COLO829 (cell line): ENCODE measurements at regions not wholly inside any gene's neighbourhood (a gene's known extent, or its start where the extent isn't known, plus 50 kb on each side); places are given as distances from the start of the nearest gene placed in this dataset.
"Not testable (repeated sequence)": the region's sequence is repeated elsewhere in the genome, so short reads cannot be mapped to it uniquely, and the experiment has no call there.

Experiments
- DNase-seq: peaks from one replicate; pipeline ENCODE4 v3.0.0; 2012; ENCODE audit warnings: low spot score

DNA sequence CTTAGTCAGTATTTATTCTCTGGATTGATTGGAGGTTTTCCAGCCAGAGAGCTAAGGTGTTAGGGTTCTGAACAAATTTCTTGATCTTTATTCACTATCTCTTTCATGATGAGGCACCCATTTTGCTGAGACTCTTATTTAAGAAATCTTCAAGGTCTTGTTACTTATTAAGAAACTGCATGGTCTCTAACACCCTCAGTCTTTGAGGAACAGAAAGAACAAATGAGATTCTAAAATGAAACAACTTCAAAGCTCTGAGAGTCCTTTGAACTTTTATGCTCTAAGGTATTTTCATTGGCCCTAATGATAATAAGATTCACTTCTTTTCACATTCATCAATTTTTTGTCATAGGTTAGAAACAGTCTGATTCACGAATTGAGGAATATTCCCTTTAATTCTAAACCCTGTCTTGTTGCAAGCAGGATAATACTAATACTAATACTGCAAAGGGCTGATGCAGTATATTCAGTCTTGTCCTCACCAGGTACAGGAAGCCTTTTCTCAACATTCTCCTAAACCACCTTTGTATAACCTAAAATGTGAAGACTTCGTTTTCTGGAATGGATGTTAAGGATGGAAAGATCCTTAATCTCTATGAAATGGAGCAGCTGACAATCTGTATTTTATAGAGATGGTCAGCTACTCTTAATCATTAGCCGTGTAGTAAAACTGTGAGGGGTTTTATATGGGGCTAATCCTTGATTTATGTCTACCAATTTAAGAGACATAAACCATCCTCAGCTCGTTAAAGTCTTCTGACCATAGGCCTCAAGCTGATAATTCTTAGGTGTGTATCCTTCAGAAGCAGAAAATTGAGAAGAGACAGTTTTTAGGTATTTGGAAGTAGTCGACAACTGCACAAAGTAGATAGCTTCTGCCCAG is 198.3 kb downstream of the OTOL1 start:
- no peak for DNase-seq

DNA sequence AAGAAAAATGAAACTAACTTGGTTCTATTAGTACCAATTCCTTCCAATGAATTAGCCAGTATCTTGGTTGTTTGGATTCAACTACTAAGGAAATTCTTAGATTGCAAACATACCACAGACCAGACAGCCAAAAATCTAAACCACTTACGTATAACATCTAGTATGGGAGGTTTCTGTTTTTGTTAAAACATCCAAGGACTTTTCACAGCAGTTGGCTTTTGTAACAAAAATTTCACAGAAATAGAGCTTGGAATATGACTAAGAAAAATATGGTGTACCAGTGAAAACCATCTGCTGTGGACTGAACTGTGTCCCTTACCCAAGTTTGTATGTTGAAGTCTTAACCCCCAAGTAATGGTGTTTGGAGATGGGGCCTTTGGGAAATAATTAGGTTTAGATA is 199.2 kb downstream of the OTOL1 start:
- no peak for DNase-seq

DNA sequence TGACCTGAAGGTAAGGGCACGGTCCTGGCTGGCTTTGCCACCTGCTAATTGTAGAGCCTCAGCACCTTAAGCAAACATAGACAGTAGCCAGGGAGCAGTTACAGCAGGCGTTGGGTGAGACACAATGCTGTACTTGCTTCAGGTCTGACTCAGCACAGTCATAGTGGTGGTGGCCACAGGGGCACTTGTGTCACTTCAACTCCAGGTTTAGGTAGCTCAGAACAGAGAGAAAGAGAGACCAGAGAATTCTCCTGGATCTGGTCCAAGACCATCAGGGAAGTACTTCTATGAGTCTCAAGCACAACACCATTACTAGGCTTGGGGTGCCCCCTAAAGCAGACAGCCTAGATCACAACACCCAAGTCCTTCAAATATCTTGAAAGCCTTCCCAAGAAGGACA is 204.4 kb downstream of the OTOL1 start:
- DNase-seq, result no peak

DNA sequence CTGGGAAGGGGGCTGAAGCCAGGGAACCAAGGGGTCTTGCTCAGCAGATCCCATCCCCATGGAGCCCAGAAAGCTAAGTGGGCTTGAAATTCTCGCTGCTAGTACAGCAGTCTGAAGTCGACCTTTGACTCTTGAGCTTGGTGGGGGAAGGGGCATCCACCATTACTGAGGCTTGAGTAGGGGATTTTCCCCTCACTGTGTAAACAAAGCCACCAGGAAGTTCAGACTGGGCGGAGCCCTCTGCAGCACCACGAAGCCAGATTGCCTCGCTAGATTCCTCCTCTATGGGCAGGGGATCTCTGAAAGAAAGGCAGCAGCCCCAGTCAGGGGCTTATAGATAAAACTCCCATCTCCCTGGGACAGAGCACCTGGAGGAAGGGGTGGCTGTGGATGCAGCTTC is 210.6 kb downstream of the OTOL1 start:
- DNase-seq, result not testable (repeated sequence)

DNA sequence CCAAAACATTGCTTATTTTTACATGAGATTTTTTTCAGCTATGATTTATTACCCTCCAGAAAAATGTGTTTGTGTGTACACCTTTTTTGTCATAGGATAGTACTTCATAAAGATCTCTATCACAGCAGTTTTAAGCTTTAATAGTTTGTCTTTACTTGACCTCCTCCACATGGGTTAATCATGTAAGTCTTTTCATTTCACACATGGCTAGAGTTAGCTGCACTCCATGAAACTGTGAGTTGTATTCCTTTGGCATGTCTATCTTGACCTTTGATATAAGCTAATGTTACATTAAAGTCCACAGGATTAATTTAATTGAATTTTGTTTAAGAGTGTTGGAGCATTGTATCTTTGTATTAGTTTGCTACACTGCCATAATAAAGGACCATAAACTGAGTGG is 217.1 kb downstream of the OTOL1 start:
- no peak for DNase-seq

DNA sequence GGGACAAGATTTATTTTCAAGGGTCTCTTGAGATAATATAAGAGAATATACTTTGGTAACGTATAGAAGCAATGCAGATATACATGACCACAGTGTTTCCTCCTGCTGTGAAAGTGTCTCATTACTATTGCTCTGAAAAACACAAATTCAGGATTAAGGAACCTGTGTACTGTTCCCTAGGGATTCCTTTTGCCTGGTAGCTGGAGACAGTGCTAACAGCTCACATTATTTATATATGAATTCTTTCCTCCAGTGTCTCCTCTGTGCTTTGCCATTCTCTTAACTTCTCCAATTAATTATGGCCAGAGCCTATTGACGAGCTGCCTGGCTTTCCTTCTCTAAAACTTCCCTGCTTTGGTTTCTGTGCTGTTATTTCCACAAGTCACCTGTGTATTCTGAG is 235.4 kb downstream of the OTOL1 start:
- DNase-seq, result no peak

DNA sequence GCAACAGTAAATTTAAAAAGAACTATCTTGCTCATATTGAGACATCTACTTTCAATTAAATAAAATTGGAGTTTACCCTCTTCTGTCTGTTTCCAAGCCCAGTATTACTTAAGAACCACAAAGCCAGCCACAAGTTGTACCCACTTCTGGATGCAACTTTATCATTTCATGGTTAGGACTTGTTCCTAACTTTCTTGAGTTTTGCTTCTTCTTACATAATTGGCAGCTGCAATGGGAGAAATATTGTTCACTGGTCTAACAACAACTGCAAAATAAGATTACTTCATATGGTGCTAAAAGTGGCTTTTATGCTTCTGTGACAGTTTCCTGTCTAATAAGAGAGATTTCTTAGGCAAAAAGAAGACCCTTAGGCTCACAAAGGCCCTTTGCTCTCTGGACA is 240.6 kb downstream of the OTOL1 start:
- no peak for DNase-seq

DNA sequence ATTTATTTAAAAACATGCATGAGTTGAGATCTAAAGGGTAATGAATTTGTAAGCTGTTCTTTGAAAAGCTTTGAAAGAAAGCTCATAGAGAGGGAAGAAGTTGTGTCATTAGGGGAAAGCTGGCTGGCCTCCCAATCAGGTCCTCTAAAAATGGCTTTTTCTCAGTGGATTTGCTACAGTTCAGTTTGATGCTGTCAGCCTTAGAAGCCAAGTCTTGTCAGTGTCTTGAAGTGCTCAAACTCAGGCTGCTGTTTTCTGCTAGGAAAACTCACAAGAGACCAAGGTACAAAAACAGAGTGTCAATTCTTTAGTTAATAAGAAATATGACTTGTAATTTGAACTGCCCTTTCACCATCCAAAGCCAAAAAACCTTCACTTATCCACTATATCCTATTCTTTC is 243.8 kb downstream of the OTOL1 start:
- no peak for DNase-seq

DNA sequence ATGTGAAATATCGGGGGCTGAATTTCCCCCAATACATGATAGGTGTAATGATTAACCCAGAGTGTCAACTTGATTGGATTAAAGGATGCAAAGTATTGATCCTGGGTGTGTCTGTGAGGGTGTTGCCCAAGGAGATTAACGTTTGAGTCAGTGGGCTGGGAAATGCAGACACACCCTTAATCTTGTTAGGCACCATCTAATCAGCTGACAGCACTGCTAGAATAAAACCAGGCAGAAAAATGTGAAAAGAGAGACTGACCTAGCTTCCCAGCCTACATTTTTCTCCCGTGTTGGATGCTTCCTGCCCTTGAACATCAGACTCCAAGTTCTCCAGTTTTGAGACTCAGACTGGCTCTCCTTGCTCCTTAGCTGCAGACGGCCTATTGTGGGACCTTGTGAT is 247.8 kb downstream of the OTOL1 start:
- DNase-seq, result no peak

DNA sequence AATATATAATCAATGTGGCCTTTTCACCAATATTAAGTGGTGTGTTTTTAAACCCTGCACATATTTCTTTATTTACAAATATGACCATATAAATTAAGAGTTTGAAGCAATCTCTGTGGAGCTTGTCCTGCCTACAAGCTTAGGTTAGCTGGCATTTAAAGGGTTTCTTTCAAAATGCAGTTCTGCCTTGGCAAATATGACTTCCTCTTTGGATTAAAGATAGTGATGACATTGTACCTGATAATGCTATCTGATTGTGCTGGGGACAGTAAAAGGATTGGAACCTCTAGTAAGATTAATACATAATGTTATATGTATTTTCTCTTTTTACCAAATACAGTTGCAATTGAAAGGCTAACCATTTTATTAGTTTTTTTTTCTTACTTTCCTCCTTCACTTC is 249.1 kb downstream of the OTOL1 start:
- no peak for DNase-seq

DNA sequence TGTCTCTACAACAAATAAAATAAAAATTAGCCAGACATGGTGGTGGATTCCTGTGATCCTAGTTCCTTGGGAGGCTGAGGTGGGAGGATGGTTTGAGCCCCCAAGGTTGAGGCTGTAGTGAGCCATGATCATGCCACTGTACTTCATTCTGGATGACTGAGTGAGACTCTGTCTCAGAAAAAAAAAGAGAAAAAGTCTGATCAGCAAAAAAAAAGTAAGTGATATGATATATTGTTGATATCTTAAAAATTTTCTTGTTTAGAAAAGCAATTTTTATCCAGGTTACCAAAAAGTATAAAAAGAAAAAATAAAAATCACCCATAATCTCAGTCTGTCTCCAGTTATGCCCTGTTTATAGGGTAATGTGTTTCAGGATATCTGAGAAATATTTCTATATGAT is 251.4 kb downstream of the OTOL1 start:
- no peak for DNase-seq

DNA sequence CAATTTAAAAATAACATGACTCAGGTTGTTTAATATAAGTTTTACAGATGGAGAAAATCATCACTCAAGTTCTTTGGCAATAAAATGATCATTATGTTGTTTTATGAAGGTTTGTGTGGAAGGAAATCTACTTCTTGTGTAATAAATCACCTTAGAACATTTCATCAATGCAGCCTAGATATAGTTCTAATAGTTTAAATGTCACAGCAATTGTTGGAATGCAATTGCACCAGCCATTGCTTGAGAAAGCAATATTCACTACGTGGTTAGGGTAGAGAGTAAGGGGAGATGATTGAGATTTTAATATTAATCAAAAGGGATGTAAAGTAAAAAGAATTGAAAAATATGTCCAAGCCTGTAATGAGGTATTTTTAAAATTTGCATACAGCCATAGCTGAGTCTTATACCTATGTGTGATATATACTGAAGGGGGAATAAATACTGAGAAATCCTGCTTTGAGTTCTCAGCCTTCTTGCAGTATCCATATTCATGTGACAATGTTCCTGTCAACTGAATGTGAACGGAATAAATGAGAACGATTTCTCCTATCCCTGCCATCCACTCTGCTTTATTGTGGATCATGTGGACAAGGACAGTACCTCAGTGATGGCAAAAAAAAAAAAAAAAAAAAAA is 257.9 kb downstream of the OTOL1 start:
- DNase-seq, result no peak

DNA sequence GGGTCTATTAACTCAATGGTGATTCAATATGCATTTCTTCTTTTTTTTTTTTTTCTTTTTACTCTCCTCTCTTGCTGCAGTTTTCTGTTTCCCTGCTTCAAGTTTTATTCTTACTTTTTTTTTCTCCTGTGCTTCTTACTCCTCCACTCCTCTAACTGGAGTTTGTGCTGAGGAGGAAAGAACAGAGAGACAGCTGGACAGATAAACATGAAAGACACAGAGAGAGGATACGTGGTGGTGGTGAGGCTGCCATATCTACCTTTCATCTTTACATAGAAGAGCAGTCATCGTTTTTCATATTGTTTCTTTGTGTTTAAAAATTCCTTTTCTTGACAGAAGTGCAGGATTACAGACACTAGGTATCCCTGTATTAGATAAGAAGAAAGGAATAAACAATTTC is 262.8 kb downstream of the OTOL1 start:
- DNase-seq, result no peak

DNA sequence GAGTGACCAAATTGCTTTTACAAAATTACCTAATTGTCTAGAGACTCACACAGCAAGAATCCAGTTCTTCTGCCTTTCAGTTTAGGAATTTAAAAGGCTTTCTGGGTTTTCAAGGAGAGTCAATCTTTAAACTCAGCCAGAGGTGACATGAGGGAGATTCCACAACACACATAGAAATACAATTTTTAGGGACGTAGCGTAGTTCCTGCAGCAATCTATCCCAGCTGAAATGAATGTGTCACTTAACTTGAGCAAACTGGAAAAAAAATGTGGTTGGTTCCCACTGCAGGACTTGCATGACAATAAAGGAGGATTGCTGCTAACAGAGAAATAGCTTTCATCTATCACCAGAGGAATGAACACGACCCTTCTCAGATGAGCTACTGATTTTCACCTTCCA is 269.7 kb downstream of the OTOL1 start:
- no peak for DNase-seq

DNA sequence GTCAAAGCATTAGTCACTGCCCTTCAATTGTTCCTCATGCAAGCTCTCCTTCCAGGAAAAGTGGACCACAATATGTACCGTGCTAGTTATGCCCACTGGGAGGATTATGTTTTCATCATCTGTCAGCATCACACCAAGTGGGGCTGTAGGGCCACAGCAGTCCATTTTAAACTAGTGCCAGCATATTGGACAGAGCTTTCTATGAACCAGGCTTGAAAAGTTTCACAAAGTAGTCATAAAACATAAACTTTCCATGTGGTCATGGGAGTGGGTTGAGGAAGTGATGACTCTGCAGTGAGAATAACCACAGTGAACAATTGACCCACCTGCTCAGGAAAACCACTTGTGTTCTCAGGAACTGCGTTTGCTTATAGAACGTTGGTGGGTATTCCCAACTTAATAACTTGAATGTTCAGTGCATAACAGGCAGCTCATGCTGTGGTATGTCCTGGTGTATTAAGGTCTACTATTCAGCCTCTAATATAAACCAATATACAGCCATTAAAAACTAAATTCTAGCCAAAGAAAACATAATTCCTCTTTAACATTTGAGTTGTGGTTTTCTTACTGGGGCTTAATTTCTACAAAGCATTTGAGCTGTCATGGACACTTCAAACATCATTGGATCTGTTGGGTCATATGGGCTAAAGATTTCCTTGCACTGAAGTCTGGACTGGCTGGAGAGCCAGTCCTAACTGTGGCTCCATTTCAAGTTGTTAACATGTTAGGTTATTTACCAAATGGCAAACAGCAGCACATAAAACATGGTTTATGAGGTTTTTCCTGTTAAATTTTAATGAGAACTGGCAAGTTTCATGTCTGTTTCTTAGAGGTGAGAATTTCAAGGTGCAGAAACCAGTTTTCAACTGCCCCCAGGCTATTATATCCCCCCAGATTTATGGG is 274.1 kb downstream of the OTOL1 start:
- no peak for DNase-seq

DNA sequence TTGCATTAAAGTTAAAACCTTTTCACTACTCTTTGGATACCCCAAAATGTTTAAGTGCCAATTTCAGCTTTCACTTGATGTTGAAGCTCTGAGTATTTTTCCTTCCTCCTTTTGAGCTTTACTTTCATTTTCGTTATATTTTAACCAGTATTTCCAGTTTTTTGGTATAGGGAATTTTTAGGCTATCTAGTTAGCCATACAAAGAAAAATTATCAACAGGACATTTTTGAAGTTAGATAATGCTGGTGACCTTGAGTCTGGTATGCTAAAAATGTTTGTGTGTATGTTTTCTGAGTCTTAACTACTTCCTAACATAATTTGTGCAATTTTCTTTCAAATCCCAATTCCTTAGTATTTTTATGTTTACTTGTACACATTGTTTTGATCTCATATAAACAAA is 284.8 kb downstream of the OTOL1 start:
- DNase-seq, result no peak

DNA sequence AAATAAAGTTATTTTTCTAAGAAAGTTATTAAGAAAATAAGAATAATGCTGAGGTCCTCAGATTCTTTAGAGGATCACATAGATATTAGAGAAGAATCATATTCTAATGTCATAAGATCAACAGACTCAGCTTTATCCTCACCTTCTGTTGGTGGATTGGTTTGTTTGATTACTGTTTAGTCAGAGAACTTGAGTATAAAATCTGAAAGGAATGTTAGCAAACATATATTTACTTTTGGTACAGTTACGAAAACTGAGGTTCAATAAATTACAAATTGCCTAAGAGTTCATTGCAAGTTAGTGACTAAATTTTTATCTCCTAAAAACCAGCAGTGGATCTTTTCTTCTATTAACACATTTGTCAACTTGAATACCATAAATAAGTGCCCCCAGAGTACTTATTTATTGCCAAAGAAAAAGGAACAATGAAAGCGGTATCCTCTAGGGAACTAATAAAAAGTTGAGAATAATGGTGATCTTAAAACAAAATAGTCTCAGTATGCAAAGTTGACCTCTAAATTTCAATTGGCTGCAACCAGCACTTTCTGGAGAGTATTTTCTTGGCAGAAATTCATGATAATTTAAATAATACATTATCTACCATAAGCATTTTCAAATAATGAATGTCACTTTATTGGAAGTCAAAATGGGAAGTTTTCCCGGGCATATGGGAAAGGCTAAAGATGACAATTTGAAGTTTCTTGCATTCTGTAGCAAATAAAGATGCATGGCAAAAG is 296.8 kb downstream of the OTOL1 start:
- DNase-seq, result no peak

DNA sequence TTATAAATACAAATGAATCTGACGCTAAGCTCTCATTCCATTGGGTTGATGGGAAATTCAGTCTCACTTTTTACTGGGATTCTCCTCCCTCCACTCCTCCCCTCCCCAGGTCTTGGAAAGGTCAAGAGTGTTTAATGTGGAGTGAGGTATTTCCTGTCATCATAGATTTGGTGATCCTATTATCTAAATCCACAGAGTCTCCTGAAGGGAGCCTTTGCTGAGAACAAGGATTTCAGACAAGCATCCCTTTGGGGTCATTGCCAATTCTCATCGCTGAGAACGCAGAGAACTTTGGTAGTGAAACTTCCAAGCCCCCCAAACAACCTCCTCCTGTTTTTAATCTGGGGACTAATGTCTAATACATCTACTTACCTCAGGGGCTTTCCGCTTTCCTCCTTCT is 297.9 kb downstream of the OTOL1 start:
- DNase-seq, result no peak

DNA sequence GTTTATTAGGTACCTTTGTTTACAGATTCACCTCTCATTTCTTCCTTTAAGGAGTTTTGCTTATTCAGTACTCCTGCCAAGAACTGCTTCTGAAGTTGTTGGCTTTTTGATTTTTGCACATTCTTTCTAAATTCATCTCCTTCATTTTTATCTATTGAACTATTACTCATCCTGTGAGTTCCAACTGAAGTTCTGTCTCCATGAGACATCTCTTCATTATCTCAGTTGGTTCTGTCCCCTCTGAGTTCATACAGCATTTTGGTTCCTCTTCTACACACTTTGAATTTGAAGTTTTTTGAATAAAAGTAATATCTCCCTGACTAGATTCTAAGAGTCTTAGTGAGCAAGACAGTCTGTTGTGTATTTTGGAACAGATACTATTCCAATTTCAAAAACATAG is 299.7 kb downstream of the OTOL1 start:
- DNase-seq, result no peak

DNA sequence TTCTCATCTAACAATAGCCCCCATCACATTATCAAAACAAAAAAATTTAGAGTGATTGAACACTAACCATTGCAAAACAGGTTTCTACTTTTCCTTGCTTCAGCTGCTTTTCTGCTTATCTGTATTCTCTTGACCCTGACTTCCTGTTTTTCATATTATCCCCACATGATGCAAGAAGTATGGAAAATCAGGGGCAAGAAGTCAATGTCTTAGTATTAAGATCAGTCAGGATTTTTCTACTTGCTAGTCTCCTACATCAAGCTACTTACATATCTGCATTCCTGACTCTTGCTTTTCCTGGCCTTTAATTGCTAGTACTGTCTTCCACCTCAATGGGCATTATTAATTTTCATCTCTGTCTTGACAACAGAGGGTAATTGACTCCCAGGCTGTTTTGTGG is 300.2 kb downstream of the OTOL1 start:
- DNase-seq, result no peak

DNA sequence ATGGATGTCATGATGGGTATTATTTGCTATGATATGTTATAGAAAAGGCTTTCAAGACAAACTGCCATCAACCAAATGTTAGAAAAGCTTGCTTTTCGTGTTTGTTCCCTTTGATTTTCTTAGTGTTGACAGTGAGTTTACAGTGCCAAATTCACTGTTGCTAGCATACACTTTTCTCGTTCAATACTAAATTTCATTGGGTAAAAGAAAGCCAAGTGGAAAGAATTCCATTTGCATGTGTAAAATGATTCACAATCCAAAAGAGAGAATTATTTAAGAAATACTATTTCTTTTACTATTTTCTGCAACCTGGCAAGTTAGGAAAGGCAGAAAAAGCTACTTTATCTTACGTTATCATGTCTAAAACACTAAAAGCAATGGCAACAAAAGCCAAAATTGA is 301.4 kb downstream of the OTOL1 start:
- DNase-seq, result no peak

DNA sequence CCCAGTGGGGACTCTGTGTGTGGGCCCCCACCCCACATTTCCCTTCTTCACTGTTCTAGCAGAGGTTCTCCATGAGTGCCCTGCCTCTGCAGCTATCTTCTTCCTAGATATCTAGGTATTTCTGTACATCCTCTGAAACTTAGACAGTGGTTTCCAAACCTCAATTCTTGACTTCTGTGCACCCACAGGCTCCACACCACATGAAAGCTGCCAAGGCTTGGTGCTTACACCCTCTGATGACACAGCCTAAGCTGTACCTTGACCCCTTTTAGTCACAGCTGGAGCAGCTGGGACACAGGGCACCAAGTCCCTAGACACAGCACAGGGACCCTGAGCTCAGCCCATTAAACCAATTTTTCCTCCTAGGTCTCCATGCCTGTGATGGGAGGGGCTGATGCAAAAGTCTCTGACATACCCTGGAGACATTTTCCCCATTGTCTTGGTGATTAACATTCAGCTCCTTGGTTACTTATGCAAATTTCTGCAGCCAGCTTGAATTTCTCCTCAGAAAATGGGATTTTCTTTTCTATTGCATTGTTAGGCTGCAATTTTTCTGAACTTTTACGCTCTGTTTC is 304.5 kb downstream of the OTOL1 start:
- DNase-seq, result no peak
